Hepatocyte (in vitro differentiated cells): ENCODE measurements at regions not wholly inside any gene's neighbourhood (a gene's known extent, or its start where the extent isn't known, plus 50 kb on each side); places are given as distances from the start of the nearest gene placed in this dataset.

ENCODE experiments used
- EZH2 ChIP-seq: fragments of 200-600 bp; sonication (generic); IDR thresholded peaks from 2 replicates; pipeline ENCODE4 v1.6.1; 2016; ENCODE audit warnings: antibody characterized with exemption, mild to moderate bottlenecking, borderline replicate concordance
- TF ChIP-seq, protein P1 (sequence below): fragments of 200-600 bp; sonication (generic); IDR thresholded peaks from 2 replicates; pipeline ENCODE4 v1.5.1; 2016; ENCODE audit warnings: antibody characterized with exemption, mild to moderate bottlenecking; ENCODE audit not compliant: poor library complexity

DNA sequence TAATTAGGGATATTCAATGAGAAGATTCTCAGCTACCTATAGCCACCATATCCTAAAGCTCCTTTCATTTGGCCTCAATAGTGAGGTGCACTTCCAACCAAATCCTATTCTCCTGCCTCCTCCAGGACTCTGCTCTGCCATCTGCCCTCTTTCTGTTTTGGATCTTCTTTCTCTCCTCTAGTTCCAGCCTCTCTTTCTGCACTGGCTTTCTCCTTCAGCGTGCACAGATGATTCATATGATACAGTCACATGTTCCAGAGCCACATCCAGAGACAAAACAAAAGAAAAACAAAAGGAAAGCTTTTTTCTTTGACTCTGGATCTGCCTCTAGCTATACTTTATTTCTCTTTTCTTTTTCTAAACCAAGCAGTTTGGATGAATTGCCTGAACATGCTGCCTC, 531.9 kb upstream of the MAN1A1 start:
- TF ChIP-seq, protein P1, sequence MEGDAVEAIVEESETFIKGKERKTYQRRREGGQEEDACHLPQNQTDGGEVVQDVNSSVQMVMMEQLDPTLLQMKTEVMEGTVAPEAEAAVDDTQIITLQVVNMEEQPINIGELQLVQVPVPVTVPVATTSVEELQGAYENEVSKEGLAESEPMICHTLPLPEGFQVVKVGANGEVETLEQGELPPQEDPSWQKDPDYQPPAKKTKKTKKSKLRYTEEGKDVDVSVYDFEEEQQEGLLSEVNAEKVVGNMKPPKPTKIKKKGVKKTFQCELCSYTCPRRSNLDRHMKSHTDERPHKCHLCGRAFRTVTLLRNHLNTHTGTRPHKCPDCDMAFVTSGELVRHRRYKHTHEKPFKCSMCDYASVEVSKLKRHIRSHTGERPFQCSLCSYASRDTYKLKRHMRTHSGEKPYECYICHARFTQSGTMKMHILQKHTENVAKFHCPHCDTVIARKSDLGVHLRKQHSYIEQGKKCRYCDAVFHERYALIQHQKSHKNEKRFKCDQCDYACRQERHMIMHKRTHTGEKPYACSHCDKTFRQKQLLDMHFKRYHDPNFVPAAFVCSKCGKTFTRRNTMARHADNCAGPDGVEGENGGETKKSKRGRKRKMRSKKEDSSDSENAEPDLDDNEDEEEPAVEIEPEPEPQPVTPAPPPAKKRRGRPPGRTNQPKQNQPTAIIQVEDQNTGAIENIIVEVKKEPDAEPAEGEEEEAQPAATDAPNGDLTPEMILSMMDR = no peak
- no peak for TF ChIP-seq EZH2
